ENCODE measurements at regions not wholly inside any gene's neighbourhood (a gene's known extent, or its start where the extent isn't known, plus 50 kb on each side); places are given as distances from the start of the nearest gene placed in this dataset.

GRCh38 chr10:121285406-121286196, 312.6 kb downstream of the FGFR2 start:
- no peak for FAIRE-seq

DNA sequence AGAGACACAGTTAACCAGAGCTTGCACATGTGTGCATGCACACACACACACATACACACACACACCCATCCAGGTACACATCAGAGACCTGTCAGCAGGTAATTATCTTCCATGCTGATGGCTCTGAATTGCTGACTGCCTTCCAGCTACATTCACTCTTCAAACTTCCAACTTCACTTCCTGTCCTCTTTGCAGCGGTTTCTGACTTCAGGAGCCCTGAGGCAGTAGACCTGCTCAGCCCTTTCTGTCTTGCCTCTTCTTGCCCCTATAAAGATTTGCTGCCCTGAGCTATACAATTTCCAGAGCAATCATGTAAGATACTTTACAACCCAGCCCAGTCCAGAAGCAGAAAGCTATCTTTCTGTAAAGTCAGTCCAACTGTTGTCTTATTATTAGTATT, 310.2 kb downstream of the FGFR2 start:
- FAIRE-seq, result no peak

DNA sequence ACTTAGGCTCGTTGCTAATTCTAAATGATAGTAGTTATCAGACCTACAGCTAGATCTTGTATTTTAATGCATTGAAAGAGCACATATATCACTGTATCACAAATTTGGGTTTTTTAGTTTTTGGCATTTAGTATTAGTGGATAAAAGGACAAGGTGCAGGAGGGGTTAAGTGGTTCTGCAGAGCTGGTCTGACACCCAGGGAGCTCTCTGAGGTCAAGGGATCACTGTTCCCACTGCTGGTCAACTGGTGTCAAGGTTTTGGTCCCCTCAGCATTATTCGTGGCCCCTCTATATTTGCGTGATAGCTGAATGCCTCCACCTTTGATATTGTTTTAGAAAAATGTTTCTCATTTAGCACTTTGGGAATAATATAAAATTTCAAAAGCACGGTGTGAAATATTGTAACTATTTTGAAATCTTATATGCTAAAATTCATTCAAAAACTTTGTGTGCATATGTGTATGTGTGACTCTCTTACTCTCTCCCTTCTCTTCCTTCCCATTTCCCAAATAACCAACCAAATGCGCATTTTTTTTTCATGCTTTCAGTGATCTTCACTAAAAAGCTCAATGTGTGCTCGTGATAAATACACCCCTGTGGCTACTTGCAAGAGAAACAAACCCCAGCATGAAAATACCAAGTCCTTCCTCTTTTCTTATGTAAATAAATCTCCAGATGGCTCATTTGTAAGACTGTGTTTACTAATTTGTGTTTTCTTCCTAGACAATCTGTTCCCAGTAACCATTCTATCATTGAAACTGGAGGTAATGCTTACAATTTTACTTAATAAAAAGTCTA, 309.2 kb downstream of the FGFR2 start:
- no peak for FAIRE-seq

- FAIRE-seq, result no peak
These were observed 308.4 kb downstream of the FGFR2 start for GRCh38 chr10:121289800-121290199.

DNA sequence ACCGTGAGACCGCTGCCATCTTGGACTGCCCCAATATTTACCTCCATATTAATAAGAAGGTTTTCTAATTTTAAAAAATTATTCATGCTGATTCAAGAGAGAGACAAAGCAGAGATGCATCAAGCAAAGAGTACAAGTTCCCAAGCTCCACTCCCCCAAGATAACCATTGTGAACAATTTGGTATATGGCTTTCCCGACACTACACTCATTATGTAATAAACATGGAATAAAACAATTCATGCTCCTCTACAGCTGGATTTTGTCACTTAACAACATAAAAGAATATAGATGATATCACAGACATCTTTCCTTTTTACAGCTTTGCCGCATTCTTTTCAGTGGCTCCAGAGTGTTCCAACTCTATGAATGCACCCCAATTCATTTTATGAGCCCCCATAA, 307.6 kb downstream of the FGFR2 start:
- no peak for FAIRE-seq

GRCh38 chr10:121291376-121291775, 306.9 kb downstream of the FGFR2 start:
- no peak for FAIRE-seq

- FAIRE-seq, result no peak
These were observed 306.4 kb downstream of the FGFR2 start for GRCh38 chr10:121291823-121292222.

DNA sequence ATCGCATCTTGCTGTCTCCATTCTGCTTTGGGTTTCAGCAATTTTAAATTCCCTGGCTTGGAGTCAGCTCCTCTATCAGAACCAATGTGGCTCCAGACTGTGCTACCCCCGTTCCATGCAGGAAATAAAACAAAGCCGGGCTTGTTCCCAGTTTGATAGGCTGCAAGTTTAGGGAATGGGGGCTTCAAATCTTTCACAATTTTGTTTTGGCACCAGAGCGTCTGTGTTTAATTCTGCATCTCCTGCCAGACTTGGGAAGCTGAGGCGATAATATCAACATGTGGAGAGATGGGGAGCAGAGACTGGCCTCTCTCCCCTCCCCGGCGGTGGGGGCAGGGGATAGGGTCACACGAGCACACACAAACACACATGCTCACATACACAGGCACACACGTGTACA, 305.9 kb downstream of the FGFR2 start:
- FAIRE-seq, result no peak

GRCh38 chr10:121293110-121293509, 305.1 kb downstream of the FGFR2 start:
- no peak for FAIRE-seq

GRCh38 chr10:121294630-121295029, 303.6 kb downstream of the FGFR2 start:
- FAIRE-seq, result no peak

DNA sequence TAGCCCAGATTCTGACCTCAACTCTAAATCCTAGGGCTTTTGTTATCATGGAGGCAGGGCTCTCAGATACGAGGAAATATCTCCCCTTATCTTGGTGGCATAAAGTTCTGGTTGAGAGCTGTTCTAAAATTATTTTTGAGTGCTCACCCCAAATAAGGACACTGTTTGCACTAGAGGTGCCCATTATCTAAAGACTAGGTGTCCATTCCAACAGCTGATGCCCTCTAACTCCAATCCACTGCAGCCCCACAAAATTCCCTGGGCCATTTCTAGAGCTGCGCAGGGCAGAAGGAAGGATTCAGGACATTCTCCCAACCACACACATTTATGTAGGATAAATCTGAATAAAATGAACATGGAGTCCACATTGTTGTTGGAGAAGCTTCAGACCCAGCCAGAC, 301.9 kb downstream of the FGFR2 start:
- FAIRE-seq, result no peak

DNA sequence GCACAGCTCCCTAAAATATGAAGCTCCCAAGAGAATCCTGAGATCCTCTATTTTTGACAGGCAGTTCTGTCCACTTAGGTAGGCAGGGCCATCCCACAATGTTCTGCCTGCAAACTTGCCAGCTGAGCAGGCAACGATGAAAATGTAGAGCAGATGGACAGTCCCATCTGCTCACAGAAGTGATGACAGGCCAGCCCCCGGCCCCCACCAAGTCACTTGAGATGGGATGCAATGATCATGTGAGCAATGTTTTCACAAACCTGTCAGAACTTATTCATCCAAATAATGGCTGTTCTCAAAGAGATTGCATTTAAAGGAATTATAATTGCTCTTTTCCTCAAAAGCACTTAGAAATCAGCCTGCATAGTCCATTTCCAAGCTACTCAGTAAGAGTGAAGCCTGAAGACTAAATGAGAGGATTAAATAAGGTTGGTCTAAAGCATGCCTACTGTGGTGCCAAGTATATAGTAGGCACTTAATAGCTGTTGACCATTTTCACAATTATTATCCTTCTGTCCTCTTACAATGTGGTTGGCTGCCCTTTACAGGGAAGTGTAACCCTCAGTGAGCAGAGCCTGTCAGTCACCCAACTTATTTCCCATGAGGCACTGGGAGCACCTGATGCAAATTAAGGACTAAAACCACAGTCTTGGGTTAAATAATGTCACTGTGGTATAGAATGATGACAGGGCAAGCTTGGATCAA, 301.2 kb downstream of the FGFR2 start:
- FAIRE-seq, result no peak

DNA sequence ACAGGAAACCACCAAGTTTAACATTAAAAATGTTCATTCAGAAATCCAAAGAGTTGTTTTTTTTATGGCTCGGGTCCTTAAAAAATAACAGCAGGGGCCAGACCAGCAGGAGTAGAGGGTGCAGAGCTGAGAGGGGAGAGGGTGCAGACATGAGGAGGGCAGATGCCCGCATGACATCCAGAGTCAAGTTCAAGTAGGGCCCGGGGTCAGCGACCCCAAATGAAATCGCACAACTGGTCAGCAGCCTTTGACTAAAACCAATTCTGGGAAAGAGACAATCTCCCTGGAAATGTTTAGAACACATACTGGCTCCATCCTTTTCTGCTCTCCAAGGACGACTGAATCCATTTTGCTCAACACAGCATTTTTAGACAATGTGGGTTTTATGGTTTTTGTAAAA, 297.5 kb downstream of the FGFR2 start:
- FAIRE-seq, result no peak

DNA sequence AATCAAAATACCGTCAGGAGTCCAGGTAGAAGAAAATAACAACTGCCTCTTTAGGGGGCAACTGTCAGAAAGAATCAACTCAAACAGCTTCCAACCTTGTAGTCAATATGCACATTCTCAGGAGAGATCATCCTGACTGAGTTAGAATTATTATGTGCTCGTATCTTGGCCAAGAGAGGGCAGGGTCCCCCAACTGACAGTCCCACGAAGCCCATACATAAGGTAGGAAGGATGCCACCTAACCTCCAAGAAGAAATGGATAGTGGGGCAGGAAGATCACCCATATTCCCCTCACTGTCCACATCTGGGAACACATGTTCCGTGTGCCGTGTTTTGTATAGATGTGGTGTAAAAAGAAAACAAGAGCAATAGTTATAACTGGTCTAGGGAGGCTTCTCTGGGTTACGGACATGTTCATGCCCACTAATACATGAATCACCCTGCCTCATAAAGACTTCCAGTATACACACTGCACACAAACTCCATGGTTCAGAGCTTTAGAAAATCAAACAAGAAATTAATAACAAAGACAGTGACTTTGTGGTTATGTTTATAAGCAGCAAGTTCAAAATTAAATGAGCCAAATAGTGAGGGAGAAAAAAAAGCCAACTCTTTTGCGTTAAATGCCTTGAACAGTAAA, 295.6 kb downstream of the FGFR2 start:
- FAIRE-seq, result no peak

DNA sequence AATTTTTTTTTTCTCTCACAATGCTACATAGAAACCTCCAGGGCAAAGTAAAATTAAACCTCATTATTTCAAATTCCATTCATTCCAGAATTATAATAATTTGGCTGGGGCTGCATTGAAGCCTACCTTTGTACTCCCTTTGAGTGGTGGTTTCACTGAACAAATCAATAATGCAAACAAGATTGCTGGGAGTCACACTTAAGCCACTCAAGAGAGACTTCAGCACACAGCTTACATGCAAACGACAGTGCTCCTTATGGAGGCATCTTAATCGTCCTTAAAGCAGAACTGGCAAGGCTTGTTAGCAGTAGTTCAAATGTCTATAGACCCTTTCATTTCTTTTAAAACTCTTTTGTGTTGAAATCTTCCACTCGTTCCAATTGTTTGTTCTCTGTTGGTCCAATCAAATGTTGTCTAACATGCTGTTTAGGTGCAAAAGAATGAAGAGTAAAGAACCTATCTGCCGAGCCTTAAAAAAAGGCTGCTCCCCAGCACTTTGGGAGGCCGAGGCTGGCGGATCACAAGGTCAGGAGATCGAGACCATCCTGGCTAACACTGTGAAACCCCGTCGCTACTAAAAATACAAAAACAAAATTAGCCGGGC, 294.9 kb downstream of the FGFR2 start:
- FAIRE-seq, result no peak

GRCh38 chr10:121305066-121305465, 293.2 kb downstream of the FGFR2 start:
- no peak for FAIRE-seq

- no peak for FAIRE-seq
These were observed 292.0 kb downstream of the FGFR2 start for GRCh38 chr10:121306159-121306673.

DNA sequence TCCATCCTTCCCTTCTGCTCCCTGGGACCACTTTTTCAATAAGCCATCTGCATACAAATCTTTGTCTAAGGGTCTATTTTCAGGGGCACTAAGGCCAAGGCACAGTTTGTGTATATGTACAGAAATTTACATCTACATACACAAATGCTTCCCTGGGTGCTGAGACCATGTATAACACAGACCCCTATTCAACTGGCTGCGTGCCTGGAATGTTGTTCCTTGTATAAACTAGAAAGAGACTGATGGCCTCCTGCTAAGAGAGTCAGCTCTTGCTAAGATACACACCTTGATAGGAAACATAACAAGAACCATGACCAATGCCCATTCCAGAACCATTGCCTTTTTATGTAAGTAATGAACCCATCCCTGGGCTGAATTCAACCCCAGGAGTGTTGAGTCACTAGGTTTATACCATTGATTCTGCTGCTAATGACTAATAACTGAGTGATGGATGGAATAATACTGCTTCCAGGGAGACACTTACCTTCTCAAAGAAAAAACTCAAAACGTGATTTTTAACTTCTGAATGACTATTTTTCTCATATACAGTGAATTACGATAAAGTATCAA, 290.7 kb downstream of the FGFR2 start:
- no peak for FAIRE-seq

GRCh38 chr10:121308020-121308419, 290.2 kb downstream of the FGFR2 start:
- no peak for FAIRE-seq

DNA sequence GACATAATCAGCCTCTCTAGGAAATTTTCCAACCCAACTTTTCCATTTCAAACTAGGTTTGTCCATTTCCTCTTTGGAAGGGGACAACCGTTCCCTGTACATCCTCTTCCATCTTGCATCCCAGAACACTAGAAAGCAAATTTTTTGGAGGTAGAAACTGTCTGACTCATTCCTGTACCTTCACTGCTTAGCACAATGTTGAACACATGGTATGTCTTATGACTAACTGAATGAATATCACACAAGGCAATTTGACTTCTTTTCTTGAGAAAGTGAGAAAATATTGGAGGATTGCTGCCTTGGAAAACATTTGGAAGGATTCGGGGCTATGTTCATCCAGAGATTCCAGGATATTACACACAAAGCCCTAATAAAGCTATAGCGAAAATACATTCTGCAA, 289.1 kb downstream of the FGFR2 start:
- FAIRE-seq, result no peak

GRCh38 chr10:121310151-121310711, 288.0 kb downstream of the FGFR2 start:
- no peak for FAIRE-seq

Measured in endometrium (tissue), 2 donors.